ENCODE measurements at regions not wholly inside any gene's neighbourhood (a gene's known extent, or its start where the extent isn't known, plus 50 kb on each side); places are given as distances from the start of the nearest gene placed in this dataset.

DNA sequence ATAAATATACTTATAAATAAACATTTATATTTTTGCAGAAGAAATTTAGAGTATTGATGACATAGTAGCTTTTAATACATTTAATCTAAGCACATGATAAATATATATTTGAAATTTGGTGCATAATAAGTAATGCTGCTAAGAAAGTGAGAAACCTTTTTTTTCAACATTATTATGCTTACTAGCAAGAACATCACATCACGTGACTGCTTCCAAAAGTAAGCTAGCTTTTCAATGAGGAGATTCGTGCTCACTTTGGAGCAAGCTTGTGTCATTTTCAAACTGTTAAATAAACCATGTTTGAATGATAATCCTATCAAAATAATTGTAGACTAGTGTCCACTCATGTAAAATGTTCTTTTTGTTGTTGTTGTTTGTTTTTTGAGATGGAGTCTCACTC is 109.0 kb upstream of the SLC4A7 start:
- in situ Hi-C loops (cut with HindIII; ENCODE audit: low sequenced_read_pairs): loop anchor here (5.0 to 10.0 kb wide), 3 partner anchors 36 to 58 kb away; no protein-coding TSS in a partner anchor

DNA sequence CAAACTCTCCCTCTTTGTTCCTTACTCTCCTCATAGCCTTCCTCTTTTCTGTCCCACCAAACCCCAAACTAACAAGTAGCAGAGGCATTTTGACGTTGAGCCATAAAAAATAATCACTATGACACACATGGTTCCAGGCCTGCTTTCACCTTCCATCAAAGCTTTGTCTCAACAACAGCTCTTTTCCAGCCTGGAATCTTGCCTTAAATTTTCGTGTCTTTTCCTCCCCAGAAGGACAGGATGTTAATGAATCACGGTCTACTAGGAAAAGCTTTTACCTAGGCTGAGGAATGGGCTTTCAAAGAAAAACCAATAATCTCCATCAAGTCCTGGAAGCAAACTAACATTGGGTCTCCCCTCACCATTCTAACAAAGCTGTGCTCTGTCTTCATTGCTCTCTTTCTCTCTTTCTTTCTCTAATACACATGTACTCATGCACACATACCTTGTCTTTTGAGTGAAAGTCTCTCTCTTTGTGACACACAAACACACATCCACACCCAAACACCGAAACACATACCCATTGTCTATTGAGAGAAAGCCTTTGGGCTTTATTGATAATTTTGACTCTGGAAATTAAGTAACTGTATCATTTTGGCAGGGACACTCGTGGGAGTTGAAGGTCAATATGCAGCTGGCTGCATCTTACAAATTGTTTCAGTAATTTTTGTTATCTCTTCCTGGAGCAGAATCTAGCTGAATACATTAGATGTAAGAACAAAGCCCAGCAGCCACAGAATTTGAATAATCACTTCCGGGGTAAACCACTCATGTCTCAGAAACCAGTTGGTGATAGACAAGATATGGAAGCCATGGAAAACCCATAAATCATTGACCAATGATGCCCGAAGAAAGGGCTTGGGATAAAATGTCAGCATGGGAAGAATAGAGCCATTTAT is 107.4 kb upstream of the SLC4A7 start:
- in situ Hi-C loops (cut with HindIII; ENCODE audit: low sequenced_read_pairs): loop anchor here (5.0 to 10.0 kb wide), 3 partner anchors 34 to 57 kb away; no protein-coding TSS in a partner anchor

DNA sequence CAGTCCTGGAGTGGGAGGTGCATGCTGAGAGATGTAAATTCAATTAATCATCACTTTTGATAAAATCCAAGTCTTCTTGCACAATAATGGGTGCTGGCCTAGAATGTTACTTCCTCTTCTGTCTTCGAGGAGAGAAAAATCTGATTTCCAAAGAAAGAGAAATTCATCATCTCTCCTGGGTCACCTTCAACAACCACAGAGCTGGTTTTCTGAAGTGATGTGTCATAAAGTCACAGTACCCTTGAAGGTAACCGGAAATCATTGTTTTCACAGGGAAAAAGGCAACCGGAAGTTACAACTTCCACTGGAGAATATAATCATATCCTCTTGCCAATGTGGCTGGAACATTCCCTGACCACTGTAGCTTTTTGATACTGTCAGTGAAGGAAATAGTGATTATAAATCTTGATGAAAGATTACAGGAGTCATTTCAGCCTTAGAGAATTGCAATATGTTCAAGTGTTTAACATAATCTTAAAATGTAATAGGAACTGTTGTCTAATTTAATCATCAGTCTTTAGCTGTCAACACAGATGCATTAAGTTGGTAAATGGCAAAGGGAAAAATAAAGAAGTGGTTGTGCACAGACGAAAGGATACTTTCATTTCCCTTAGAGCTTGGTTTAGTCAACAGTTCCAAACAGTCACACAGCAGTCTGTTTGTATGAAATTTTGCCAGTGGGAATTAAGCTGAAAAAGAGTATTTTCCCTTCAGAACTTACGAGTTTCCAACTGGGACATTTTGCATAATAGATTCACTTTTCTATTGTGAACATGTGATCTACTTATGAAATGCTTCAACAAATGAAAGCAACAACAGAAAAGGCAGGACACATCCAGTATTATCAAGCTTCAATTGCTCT is 106.5 kb upstream of the SLC4A7 start:
- in situ Hi-C loops (cut with HindIII; ENCODE audit: low sequenced_read_pairs): loop anchor here (5.0 to 10.0 kb wide), 3 partner anchors 33 to 56 kb away; no protein-coding TSS in a partner anchor

DNA sequence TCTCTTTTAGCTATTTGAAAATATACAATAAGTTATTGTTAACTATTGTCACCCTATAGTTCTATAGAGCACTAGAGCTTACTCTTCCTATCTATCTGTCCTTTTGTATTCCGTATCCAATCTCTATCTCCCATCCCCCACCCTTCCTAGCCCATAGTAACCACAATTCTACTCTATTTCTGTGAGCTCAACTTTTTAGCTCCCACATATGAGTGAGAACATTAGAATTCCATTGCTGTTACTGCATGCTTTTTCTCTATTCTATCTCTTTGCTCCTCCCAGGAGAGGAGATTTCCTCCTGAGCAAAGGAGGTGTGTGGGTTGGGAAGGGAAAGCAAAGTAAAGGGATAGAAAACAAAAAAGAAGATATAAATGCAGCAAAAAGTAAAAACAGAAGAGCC is 105.6 kb upstream of the SLC4A7 start:
- in situ Hi-C loops (cut with HindIII; ENCODE audit: low sequenced_read_pairs): loop anchor here (5.0 to 10.0 kb wide), 3 partner anchors 32 to 55 kb away; no protein-coding TSS in a partner anchor

DNA sequence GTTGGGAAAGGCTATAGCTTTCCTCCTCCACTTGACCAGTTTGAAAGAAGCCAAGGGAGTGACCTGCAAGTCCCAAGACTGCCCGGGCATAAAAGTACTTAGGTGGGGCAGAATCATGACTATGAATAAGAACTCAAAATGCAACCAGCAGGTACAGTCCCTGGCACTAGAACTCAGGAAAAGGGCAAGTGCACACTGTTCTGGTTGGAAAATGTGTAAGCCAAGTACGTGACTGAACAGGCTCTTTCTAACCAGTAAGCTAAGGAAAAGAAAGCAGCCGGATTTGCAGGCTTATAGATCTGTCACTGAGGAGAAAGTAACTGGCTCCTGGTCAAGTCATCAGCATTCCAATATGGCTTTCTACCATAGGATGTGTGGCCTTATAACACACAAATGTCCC is 101.2 kb upstream of the SLC4A7 start:
- in situ Hi-C loops (cut with HindIII; ENCODE audit: low sequenced_read_pairs): no loop called here

DNA sequence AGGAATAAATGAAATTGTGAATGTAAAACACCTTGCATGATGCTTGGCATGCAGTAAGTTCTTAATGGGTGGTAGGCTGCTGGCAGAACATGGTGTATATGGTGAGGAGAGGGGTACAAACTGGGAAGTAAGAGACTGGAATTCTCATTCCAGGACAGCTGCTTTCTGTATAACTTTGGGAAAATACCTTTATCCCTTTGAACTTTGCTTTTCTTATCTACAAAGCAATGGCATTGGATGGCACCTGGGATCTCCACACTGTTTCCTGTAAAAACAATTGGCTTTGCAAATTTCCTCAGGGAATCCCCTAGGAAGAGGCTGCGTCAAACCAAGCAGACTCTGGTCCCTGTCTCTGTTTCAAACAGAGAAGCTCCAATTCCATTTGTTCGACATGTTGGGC is 100.7 kb upstream of the SLC4A7 start:
- in situ Hi-C loops (cut with HindIII; ENCODE audit: low sequenced_read_pairs): no loop called here

DNA sequence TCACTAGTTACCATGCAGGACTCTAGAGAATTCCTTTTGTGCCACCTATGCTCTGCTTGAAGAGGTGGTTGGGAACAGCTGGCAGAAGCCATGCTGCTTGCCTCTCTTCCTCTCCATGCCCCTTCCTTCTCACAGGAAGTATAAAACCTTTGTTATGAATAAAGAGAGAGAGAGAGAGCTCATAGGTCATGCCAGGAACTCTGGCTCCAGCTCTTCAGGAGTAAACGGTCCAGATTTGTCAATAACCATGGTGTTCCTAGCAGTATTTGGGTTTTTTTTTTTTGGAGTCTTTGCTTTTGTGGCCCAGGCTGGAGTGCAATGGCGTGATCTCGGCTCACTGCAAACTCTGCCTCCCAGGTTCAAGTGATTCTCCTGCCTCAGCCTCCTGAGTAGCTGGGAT is 97.7 kb upstream of the SLC4A7 start:
- in situ Hi-C loops (cut with HindIII; ENCODE audit: low sequenced_read_pairs): no loop called here

DNA sequence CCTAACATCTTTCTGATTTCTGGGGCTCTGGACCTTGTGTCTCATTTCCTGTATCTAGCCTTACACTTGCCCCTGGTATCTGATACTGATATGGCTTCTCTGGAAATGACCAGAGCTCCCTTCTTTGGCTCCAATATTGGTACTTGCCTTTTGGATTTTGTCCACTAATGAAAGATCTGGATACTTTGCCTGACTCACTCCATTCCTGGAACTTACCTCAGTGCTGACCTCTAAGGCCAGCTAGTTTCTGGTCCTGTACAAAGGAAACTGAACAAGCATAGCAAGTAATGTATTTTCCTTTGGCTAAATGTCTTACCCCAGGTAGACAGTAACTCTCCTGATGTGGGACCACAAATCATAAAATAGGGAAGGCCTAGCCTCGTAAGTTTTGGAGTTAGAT is 93.8 kb upstream of the SLC4A7 start:
- in situ Hi-C loops (cut with HindIII; ENCODE audit: low sequenced_read_pairs): no loop called here

DNA sequence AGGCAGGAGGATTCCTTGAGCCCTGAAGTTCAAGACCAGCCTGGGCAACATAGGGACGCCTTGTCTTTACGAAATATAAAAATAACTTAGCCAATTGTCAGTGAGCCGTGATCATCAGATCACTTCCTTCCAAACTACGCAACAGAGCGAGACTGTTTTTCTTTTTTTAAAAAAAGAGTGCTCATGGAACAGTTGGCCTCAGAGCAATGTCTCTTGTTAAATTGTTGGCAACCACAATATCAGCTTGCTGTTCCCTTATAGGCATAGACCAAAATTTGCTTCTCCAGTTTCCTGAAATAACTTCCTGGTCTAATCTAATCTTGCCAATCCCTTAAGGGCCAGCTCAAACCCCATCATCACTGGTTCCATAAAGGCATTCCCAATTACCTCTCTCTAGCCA is 93.3 kb upstream of the SLC4A7 start:
- in situ Hi-C loops (cut with HindIII; ENCODE audit: low sequenced_read_pairs): no loop called here

DNA sequence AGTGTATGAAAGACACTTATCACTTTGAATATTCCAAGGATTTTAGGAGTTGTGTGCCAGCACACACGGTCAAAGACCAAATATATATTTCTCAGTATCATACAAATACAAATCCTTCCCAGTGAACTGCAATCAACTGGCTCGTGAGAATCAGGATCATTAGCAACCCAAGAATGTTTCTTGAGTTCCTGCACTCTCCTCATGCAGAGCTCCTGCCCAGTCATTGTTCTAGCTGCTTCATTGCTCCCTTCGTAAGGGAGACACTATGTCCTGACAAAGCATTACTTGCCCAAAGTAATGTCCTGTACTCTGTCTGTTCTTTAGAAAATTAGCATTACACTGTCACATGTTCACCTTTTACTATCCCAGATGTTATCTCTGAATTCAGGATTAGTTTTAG is 92.0 kb upstream of the SLC4A7 start:
- in situ Hi-C loops (cut with HindIII; ENCODE audit: low sequenced_read_pairs): no loop called here

DNA sequence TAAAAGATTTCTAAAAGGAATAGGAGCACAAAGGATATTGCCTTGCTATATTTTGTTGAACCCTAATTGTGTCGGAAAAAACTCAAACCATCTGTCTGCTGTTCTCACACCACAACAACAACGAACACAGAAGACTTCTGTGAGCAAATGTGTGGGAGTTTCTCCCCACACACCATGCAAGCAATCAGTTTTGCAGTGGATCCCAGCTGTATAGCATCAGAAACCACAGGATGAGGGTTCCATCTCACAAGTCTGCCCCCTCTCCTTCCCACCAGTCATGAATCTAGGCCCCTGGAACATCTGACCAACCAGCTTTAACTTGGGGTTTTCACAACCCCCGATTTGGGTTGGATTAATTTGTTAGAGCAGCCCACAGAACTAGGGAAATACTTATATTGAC is 91.3 kb upstream of the SLC4A7 start:
- in situ Hi-C loops (cut with HindIII; ENCODE audit: low sequenced_read_pairs): no loop called here

DNA sequence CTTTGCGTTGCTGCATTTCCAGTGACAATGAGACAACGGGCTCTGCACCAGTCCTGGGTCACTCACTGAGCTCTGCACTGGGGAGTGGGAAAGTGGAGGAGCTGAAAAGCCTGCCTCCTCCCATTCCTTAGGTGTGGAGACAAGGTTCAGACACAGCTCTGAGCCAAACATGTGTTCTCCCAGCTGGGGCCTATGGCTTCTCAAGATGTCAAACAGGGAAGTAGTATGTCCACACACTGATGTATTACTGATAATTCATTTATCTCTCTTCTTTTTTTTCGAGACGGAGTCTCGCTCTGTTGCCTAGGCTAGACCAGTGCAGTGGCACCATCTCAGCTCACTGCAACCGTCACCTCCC is 90.2 kb upstream of the SLC4A7 start:
- in situ Hi-C loops (cut with HindIII; ENCODE audit: low sequenced_read_pairs): no loop called here

DNA sequence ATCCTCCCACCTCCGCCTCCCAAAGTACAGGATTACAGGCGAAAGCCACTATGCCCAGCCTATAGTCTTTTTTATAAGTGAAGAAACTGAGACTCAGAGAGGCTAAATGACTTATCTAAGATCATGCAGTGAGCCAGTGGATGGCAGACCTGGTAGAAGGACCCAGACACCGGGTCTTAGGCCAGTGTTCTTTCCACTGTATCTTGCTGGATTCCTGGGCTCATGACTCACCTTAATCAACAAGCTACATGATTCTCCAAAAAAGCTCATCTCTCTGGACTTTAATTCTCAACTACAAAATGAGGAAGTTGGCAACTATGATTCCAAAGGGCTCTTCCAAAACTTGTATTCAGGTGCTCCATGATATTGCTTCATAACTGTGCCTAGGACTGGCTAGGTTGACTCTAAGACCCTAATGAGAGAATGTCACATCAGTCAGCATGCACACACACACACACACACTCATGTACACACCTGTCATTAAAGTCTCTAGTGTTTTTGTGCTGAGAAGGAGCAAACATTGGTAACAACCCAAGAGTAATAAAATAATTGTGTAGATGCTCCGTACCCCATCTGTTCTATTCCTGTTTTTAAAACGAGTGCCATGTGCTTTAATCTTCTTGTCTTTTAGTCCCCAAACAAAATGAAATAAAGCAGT is 89.7 kb upstream of the SLC4A7 start:
- in situ Hi-C loops (cut with HindIII; ENCODE audit: low sequenced_read_pairs): no loop called here

DNA sequence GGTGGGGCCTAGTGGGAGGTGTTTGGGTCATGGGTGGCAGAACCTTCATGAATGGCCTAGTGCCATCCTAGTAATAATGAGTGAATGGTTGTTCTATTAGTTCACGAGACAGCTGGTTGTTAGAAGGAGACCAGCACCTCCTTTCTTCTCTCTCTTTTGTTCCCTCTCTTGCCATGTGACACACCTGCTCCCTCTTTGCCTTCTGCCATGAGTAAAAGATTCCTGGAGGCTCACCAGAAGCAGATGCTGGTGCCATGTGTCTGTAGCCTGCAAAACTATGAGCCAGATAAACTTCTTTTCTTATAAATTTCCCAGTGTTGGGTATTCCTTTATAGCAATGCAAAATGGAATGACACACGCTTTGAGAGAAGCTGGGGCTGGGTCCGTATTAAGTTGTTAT is 89.0 kb upstream of the SLC4A7 start:
- in situ Hi-C loops (cut with HindIII; ENCODE audit: low sequenced_read_pairs): no loop called here

DNA sequence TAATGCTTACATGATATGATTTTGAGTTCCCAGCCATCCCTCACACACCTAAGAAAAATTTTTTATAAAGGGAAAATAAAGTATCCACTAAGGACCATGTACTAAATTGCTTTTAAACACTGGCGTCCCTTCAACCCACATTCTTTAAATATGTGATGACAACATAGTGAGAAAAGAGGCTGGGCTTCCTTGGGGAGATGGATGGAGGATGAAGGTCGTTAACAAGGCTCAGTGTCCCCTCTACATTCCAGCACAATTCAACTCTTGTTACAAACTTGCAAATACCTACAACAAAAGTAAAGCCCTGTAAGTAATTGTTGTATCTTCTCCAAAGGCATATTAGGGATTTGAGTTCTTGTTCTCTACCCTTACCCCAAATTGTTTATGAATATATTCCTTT is 87.2 kb upstream of the SLC4A7 start:
- in situ Hi-C loops (cut with HindIII; ENCODE audit: low sequenced_read_pairs): no loop called here

DNA sequence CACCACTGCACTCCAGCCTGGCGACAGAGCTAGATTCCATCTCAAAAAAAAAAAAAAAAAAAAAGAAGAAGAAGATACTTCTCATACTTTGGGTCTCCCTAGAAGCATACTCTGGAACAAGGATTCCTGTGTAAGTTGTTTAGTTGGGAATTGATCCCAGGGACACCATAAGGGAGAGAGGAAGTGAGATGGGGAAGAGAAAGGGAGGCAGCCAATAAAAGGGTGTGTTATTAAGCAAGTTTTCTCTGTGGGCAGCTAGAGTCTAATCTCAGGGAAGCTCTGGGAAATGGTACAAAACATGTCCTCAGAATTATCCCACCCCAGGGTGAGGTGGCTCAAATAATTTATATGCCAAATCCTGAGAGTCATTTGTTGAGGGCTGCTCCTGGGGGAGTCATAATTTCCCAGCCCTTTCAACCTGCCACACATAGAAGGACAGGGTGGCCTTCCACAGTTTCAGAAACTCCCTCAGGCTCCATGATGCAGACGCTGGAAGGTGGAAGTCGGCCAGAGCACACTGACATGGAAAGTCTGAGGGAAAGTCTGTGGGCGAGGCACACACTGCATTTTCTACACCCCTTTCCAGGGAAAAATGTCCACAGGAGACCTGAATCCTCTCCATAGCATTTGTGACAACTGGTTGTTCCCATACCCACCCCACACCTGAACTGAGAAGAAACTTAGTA is 86.4 kb upstream of the SLC4A7 start:
- in situ Hi-C loops (cut with HindIII; ENCODE audit: low sequenced_read_pairs): no loop called here

DNA sequence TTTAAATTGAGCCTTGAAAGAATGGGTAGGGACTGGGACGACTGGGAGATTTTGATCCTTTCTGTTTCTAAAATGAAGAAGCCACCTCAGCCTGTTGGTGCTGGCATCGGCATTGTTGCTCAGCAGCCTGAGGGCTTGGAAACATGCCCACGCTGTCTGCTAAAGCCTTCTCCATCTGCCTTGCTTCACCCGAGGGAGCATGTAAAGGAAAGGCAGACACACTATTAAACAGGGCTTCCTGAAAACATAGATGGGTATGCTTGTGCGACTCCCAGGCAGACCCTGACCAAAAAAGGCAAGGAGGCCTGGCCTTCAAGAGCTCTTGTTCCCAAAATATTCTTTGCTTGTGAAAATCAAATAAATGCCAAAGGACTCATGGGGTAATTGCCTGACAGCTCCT is 84.2 kb upstream of the SLC4A7 start:
- in situ Hi-C loops (cut with HindIII; ENCODE audit: low sequenced_read_pairs): no loop called here

DNA sequence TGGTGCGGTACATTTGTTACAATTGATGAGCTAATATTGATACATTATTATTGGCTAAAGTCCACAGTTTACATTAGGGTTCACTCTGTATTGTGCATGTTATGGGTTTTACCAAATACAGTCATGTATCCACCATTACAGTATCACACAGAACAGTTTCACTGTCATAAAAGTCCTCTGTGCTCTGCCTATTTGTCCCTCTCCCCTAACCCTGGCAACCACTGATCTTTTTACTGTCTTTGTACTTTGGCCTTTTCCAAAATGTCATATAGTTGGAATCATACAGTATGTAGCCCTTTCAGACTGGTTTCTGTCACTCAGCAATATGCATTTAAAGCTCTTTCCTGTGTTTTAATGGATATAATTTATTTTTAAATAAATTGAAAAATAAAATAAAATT is 83.1 kb upstream of the SLC4A7 start:
- in situ Hi-C loops (cut with HindIII; ENCODE audit: low sequenced_read_pairs): no loop called here

DNA sequence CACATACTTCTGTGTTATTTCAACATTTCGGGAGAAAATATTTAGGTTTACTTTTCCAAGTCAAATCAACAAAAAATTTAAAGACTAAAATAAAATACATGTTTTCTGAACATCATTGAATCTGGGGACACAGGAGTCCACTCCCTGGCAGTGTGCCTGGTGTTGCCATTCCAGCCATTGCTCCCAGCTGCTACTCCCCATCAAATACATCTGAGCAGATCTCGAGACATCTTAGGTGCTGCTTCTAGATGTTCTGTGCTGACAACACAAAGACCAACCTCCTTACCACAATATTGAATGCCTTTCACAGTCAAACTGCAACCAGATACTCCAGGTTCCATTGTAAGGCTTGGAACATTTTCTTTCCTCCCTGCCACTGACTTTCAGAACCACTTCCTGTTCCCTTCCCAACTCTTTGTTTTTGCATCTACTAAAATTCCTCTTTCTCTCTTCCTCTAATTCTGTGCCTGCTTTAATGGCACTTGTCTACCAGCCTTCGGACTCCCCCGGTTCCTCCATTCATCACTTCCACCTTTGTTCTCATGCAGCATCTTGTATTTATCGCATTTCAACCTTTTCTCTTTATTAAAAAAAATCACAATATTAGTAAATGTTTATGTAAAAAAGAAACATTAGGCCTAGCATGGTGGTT is 81.1 kb upstream of the SLC4A7 start:
- in situ Hi-C loops (cut with HindIII; ENCODE audit: low sequenced_read_pairs): no loop called here

DNA sequence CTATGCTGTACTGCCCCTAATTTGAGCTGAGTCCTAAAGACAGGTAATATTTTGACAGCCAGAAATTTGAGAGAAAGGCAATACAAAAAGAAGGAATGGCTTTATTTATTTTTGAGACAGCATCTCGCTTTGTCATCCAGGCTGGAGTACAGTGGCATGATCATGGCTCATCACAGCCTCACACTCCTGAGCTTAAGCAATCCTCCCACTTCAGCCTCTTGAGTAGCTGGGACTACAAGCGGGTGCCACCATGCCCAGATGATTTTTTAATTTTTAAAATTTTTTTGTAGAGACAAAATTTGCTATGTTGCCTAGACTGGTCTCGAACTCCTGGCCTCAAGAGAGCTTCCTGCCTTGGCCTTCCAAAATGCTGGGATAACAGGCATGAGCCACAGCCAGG is 77.4 kb upstream of the SLC4A7 start:
- in situ Hi-C loops (cut with HindIII; ENCODE audit: low sequenced_read_pairs): no loop called here
